HG02840 (cell line): ENCODE measurements at regions not wholly inside any gene's neighbourhood (a gene's known extent, or its start where the extent isn't known, plus 50 kb on each side); places are given as distances from the start of the nearest gene placed in this dataset.

ENCODE experiments used
- ATAC-seq: cut with Tn5 transposase; IDR thresholded peaks from one replicate; pipeline ENCODE4 v1.9.1; 2021; ENCODE audit warnings: mild to moderate bottlenecking, moderate library complexity, moderate number of reproducible peaks; ENCODE audit not compliant: unreplicated experiment, low FRiP score

DNA sequence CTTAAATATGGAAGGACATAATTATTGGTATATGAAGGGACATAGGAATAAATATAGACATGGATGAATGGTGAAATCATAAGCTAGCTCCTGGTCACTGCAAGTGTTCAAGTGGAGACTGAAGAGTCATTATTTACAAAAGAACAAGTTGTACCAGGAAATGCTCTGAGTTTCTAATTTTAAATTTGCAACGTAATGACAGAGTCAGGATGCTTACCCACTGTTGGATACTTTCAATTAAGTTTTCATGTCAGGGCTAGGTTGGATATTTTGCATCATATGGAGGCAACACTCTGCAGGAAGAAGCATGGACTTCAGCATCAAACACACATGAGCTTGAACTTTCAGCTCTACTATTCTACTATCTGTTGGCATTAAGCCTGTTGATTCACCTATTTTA, 499.6 kb upstream of the C1orf87 start:
- no peak for ATAC-seq

DNA sequence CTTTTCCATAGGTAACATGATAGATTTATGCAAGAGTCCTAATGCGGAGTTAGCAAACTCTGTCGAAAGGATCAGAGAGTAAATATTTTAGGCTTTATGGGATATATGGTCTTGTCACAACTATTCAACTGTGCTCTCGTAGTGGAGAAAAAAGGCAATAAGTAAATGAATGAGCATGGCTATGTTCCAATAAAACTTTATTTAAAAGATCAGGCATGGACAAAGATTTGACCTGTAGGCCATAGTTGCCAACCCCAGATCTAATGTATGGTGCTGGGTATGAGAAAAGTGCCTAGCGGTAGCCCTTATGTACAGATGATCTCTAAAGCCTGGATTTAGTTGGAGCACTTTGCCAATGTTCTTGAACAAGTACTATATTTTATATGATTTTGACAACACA, 498.8 kb upstream of the C1orf87 start:
- no peak for ATAC-seq

DNA sequence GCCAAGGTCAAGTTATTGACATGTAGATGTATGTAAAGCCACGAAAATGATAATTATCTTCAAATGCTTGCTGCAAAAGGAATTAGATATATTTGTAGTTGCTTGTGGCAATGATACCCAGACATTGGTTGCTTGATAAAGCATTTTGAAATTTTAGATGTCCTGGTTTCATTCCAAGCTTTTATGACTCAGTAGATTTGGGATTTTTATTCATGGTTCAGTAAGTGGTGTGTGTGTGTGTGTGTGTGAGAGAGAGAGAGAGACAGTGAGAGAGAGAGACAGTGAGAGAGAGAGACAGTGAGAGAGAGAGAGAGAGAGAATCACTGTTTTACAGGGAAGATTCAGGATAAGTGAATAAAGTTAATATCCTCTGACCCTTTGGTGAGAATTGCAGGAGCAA, 498.2 kb upstream of the C1orf87 start:
- no peak for ATAC-seq

DNA sequence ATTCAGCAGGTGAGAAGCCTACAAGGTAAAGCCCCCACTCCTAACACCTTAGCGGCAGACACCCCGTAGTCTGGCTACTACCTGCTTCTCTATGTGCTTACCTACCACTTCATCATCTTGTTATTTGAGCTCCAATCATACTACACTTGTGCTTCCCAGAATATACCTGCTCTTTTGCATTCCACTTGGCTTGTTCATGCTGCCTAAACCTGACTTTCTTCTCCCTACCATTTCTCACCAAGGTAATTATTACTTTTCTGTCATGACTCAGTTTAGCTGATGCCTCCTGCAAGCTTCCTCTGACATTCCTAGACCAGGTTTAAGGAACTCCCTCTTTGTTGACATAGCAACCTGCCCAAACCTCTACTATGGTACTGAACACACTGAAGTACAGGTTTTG, 495.6 kb upstream of the C1orf87 start:
- ATAC-seq: no peak

DNA sequence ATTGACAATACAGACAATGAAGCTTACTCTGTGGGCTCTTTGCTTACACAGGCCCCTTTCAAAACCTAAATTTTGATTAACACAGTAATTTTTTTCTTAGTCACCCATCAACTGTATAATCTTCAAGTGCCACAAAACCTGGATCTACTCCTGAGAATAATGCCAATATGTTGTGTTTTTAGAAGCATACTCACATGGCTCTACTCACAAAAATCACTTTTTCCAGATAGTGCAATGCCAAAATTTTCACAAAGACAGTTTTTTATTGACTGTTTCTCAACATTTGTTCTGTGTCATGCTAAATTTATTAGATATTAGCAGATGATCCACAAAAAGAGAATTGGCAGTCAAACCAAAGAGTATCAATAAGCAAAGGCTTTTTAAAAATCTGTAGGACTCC, 493.7 kb upstream of the C1orf87 start:
- no peak for ATAC-seq

DNA sequence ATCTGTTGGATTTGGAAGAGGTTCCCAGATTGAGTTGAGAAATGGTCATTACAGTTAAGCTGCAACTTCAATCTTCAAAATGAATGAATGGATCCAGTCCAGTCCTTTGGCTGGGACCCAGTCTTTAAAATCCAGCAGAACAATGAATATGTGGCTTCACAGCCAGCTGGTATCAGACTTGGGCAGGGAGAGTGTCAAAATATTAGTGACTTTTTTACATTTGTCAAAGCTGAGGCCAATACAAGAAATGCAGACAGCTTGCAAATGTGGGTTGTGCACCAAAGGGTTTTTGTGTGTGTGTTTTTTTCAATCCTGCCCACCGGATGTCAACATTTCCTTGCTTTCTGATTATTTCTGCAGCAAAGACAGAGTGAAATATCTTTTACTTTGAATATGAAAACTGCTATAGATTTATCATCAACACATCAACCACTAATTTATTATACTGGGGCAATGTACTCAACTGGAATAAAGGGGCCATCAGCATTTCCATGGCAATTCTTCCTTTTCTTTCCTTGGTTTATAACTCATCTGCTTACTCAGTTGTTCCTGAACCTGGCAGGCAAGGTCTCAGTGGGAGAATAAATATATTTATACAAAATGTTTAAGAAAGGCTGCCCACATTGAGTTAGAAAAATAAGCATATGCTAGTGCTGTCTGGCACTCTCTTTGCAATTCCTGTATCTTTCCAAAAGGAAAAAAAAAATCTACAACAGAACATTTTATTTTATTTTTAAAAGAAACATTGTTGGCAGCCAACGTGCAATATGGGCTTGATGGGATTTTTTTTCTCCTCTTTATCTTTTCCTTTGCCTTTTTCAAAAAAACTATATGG, 491.6 kb upstream of the C1orf87 start:
- no peak for ATAC-seq

DNA sequence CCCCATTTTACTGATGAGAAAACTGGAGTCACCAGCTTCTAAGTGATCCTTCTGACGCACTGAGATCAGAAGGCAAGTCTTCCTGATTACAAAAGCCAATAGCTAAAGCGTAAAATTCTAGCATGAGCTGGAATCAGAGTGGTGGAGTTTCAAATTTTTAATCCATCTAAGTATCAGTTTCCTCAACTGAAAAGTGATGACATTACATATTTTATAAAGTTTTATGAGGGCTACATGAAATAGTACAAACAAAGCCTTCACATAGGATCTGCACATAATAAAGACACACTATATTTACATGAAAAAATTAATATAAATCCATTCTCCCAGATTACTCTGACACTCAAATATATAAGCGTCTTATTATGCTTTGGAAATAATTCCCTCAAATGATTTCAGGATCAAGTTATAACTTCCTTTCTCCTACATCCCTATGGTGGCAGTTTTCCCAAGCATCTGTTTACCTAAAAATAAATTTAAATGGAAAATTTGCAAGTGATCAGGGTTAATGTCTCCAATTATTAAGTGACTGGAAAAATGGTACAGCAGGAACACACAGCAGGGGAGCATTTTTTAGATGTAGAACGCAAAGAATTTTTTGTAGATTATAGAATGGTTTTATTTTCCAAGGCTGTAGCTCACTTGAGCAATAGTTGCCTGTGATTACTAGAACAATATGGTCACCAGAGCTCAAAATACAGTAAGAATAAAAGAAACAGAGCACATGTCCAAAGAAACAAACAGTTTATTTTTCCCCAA, 490.4 kb upstream of the C1orf87 start:
- no peak for ATAC-seq

DNA sequence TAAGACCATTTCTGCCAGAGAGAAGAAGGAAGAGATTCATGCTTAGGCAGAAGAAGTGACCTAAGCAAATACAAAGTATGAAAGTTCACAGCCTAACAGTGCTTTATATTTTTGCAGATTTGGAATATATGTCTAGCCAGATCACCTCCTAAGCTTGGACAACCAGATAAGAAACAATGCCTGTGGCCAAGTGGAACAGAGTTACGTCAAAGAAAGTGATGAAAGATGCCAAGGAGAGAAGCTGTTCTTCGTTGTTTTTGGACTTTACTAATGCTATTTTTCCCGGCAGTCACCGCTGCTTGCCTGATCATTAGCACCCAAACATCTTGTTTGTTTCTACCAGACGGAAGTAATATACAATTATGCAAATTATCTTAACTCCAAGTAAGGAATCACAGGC, 489.2 kb upstream of the C1orf87 start:
- ATAC-seq: no peak

DNA sequence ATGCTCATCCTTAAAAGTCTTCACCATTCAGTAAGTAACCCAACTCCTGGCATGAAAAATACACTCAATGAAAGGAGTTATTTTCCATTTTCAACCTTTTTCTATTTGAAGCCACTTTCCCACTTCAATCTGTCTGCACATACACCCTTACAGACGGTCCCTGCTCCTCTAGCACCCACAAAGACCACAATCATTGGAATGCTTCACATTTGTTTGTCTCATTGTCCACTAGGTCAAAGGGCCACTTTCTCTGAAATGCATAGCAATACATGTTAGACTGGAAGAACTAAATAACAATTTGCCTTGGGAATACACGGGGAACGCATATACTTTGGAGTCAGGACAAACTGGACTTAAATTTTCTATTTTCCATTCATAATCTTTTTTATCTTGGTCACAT, 487.1 kb upstream of the C1orf87 start:
- no peak for ATAC-seq

DNA sequence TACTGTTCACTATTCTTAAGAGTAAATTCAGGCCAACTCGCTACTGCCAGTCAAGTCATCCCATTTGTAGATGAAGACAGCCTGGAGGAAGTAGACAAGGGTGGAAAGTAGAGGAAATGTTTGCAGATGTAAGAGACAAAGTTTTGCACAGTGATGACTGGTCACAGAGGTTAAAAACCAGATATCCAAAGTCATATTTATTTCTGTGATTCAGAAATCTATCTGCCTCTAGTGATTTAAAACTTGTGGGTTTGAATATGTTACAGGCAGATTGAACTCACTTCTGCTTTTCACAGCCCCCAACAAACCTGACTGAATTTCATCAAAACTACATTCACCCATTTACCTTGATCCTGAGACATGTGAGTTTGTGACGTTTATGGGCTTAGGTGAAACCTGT, 484.7 kb upstream of the C1orf87 start:
- ATAC-seq: no peak

DNA sequence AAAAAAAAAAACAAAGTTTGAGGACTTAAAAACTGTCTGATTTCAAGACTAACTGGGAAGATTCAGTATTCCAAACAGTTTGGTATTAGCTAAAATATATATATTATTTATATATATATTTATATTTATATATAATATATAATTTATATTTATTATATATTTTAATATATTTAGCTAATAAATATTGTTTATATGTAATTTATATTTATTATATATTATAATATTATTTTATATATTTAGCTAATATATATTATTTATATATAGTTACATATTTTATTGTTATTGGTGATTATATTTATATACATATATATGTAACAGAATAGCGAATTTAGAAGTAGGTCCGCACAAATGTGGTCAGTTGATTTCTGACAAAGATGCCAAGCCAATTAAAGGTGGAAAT, 480.2 kb upstream of the C1orf87 start:
- ATAC-seq: no peak

DNA sequence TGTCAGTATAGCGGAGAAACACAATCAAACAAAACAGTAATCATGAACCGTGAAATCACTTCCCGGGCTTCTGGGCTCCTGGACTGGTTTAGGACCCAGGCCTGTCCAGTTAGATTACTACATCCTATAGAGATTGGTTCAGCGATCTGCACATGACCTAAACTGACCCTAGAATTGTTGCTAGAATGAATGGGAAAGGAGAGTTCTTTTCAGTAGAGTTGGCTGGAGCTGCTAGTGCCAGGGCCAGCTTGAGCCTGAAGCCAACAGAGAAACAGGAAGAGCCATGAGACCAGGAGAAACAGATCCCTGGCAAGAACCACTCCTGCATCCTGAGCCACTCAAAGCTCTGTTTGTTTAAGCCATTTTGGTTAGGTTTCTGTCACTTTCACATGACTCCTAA, 474.3 kb upstream of the C1orf87 start:
- no peak for ATAC-seq

DNA sequence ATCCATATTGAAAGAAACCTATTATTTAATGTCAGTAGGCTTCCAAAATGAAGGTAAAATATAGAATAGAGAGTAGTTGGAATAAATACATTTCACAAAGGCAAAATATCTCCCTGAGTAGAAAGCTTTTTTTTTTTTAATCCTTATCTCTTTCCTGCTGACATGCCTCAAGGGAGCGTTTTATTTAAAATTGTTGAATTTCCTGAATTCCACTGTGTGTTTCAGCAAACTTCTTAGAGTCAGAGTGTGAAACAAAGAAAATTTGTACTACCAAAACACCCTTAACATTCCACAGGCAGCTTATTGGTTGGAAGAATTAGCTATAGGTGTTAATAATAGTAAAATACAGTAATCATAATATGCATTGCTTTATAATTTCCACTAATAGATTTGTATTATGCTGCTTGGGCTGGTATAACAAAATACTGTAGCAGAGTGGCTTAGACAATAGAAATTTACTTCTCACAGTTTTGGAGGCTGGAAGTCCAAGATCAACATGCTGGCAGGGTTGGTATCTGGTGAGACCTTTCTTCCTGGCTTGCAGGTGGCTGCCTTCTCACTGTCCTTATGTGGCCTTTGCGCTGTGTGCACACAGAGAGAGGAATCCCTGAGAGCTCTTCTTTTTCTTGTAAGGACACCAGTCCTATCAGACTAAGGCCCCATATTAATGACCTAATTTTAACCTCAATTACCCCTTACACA, 468.4 kb upstream of the C1orf87 start:
- no peak for ATAC-seq

DNA sequence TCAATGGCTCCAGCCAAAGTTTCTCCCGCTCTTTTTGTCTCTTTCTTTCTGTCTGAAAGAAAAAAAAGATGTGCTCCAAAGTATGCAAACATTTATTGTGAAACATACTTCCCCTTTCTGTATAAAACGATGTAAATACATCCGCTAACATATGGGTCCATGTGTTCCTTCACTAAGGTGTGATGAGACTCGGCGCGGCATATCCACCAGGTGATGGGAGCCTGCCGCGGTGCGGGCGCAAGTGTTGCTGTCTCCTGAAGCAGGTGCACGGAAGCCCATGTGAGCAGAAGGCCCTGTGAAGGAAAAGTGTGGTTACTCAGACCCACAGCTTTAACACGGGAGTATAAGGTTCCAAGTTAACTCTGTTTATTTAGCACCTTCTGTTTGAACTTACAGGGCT, 466.6 kb upstream of the C1orf87 start:
- no peak for ATAC-seq

DNA sequence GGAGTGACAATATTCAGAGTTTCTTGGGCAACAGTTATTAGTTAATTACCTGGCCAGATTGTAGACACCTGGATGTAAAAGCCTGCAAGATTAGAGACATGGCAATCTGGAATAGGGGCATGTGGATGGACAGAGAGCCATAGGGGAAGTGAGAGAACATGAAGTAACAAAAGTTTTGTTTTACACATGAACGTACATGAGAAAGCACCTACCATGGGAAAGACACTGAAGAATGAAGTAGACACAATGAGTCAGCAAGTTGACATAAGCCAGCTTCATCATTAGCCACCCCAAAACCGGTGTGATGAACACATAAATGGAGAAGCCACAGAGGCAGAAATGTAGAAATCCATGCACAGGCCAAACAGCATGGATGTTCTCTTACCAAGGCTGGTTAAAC, 462.1 kb upstream of the C1orf87 start:
- no peak for ATAC-seq

DNA sequence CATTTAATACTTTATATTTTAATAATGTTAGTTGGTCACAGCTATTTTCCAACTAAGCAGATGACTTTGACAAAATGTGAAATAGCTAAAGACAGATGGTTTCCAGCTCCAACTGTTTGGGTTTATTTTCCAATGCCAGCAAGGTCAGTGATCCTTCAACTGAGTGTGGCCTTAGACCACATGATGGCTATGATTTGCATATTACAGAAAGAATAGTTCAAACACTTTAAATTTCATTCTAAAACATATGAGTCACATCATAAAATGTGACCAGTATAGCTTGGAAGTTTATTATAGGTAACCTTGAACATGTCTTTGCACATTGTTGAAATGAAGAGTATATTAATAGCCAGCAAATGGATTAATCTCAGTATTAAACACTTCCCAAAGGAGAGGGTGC, 454.0 kb upstream of the C1orf87 start:
- ATAC-seq: no peak

DNA sequence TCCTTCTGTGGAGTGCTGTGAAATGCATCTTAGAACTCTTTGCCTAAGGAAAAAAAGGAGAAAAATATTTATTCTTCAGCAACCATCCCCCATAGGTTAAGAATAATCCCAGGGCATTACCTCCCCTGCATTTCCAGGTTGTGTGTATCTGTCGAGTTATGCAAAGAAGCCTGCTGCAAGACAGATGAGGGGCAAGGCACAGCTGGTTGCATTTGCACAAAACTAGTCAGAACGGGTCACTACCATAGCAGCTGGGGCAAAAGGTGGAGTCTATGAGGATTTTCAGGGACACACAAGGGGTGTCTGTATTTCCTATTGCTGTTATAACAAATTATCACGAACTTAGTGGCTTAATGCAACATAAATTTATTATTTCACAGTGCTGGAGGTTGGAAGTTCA, 443.4 kb upstream of the C1orf87 start:
- ATAC-seq: no peak

DNA sequence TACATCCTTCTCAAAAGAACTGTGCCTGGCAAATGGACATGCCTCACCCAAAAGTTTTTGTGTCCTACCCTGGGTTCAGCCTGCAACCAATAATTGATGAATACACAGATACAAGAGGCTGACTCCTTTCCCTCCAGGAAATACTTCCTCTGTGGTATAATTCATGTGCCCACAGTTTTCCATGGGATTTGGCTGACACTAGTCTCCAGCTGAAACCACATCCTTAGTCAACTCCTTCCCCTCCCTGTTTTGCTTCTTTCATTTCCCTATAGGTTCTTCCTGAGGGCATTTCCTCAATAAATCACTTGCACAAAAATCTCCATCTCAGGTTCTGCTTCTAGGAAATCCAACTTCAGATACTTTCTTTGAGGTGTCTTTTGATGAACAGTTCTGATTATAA, 436.6 kb upstream of the C1orf87 start:
- no peak for ATAC-seq

DNA sequence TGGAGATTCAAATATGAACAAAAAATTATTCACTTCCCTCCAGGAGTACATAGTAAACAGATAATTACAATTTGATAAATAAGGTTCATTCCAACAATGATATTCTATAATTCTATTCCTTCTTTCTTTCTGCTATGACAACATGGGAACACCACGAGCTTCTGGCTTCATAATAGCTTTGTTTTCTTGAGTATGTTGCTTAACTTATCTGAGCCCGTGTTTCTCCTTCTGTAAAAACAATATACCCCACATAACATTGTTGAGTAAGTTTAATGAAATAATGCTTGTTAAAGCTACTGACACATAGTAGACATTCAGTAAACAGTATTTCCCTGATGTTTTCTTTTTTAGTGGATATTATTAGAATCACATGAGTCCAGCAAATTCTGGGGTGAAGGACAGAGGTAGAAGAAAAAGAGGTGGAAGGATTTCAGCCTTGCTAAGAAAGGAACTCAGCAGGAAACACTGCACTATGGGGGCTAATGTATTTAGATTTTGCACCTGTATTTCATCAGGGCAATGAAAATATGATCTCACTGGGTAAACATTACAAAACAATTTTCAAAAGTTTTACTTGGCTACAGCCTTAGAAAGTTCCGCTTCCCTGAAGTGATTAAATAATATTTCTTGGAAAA, 430.8 kb upstream of the C1orf87 start:
- ATAC-seq: no peak

DNA sequence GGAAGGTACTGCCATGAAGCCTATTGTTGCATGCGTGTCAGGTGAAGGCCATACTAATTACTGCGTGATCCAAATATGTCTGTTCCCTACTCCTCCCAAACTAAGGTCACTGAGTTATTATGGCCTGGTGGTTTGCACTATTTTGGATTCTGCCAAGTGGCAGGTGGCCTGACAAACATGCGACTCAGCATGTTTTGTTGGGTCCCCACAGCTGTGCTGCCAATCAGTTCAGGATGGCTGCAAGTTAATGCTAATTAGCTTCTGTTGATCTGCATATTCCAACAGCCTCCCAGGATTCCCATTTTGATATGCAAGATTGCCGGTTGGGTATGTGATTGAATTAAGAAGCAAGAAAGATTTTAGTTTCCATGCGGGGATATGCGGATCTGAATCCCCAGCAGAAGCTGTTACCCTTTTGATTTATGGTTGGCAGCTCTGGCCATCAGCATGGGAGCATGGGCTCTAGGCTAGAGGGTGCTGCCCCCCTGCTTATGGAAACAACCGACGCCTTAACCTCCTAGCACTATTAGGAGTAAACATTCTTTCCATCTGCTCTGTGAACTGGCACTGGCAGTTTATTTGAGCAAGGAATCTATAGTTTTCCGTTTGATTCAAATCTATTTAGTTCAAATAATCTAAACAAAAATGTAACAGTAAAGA, 429.8 kb upstream of the C1orf87 start:
- ATAC-seq: no peak
